NCI-H2196 treated with DMSO at 0.1 percent for 48 hours (cell line): ENCODE measurements at regions not wholly inside any gene's neighbourhood (a gene's known extent, or its start where the extent isn't known, plus 50 kb on each side); places are given as distances from the start of the nearest gene placed in this dataset.
"Not testable (repeated sequence)": the region's sequence is repeated elsewhere in the genome, so short reads cannot be mapped to it uniquely, and the experiment has no call there.

Experiments used
- DNase-seq: peaks from one replicate; lab custom pipeline; 2025; ENCODE audit not compliant: unreplicated experiment; lab: John Stamatoyannopoulos, UW

GRCh38 chr18:43710135-43710534 is 432.8 kb upstream of the SYT4 start:
- no peak for DNase-seq

GRCh38 chr18:43714343-43715010 is 437.2 kb upstream of the SYT4 start:
- DNase-seq = no peak

DNA sequence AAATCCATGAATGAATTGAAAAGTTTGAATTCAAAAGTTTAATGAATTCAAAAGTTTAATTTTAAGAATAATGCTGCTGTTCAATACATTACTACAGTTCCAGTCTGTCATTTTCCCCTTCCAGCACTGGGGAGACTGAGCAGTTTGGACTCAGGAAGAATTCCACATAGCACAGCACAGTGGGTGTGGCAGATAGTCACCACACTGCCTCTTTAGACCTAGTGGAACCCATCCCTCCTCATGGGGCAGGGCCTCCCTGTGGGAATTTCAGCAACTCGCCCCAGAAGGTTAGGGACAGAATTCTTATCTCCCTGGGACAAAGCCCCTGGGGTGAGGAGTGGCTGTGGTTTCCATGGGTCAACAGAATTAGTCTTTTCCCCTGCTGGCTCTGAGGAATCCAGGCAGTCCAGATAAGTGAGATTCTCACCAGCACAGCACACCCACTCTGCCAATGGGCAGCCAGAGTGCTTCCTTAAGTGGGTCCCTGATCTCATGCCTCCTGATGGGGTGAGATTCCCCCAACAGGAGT is 442.0 kb upstream of the SYT4 start:
- DNase-seq = no peak

DNA sequence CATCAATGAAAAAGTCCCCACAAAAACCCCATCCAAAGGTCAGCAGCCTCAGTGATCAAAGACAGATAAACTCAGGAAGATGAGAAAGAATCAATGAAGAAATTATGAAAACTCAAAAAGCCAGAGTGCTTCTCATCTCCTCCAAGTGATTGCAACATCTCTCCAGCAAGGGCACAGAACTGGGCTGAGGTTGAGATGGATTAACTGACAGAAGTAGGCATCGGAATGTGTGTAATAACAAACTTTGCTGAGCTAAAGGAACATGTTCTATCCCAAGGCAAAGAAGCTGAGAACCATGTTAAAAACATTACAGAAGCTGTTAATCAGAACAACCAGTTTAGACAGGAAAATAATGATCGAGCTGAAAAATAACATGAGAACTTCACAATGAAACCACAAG is 442.8 kb upstream of the SYT4 start:
- DNase-seq = no peak

DNA sequence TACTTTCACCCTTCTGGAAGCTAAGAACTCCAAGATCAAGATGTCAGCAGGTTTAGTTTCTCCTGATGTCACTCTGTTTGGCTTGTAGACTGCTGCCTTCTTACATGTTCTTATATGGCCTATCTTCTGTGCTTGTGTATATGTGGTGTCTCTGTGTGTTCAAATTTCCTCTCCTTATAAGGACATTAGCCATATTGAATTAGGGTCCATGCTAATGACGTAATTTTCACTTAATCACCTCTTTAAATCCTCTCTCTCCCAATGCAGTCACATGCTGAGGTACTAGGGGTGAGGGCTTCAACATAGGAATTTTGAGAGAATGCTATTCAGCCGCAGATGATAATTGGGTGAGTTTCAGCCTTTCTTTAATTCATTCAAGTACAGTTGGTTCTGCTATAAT is 458.3 kb upstream of the SYT4 start:
- DNase-seq = no peak

DNA sequence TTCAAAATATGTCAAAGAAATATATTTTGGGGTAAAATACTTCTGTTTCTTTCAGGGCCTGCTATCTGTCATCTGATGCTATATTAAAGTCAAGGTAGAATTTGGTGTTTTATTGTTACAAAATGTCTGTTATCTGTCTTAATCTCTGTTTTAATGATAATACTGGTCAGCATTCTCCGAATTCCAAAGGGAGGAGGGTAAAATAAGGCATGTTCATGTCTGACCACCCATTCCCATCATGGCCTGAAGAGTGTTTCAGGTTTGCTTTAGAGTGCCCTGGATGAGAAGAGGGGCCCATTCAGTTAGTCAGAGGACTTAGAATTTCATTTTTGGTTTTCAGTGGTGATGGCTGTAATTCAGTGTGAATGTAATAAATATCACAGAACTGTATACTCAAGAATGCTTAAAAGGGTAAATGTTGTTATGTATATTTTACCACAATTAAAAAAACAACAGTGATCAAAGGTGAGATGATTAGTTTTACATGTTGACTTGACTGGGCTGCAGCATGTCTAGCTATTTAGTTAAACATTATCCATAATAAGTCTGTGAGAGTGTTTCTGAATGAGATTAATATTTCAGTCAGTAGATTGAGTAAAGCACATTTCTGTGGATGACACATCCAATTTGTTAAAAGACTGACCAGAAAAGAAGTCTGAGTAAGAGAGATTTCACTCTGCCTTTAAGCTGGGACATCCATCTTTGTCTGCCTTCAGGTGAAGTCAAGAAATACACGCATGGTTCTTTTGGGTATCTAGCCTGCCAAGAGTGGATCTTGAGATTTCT is 467.9 kb upstream of the SYT4 start:
- no peak for DNase-seq

- DNase-seq = no peak
Observed at GRCh38 chr18:43751203-43751602, 473.9 kb upstream of the SYT4 start.

GRCh38 chr18:43751835-43752234 is 474.5 kb upstream of the SYT4 start:
- no peak for DNase-seq

DNA sequence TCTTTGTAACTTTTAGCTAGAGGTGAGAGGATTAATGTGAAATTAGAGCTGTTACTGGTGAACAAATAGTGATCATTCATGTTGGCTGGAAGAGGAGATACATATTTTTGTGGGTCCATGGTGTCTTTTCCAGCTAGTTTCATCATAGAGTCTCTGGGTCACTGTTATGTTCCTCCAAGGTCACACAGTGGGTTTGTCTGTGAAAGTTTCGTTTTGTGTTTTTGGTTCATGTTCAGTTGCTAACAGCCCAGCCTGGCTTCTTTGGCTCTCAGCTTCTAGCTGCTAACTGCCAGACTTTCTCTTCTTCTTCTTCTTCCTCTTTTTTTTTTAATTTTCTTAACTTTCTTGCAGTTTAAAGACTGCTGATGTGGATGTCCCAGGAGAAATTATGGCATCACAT is 480.0 kb upstream of the SYT4 start:
- no peak for DNase-seq

DNA sequence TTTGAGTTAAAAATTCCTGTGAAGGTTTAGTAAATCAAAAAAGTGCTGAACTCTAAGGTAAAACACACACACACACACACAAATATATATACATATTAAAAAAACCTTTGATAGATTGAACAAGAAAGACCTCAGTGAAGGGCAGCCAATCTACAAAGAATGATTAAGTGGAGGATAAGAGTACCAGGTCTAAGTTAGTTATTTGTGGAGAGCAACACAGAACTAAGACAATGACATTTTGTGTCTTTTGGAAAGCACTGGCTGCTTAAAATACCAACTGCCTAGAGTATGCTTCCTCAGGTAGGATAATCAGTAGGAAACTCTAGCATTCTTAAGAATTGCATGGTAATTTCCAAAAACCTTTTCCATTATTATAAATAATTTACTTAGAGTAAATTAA is 481.4 kb upstream of the SYT4 start:
- no peak for DNase-seq

DNA sequence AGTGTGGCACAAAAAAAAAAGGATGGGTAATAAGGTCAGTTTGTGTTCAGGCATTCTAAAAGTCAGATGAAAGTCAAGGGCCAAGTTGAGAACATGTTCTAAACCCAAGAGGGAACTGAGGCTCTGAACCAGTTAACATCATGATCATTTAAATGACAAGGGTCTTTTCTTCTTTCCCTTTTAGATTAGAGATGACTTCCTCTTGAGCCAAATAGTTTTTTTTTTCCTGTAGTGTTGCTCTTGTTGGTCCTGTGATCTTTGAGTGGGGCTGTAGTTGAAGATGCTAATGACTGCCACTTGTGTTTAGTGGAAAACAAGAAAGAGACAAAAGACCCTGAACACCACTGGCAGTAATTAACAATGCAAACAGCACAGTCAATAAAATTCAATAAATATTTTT is 482.7 kb upstream of the SYT4 start:
- no peak for DNase-seq

GRCh38 chr18:43772907-43773306 is 495.6 kb upstream of the SYT4 start:
- DNase-seq = no peak

- no peak for DNase-seq
Observed at GRCh38 chr18:43774497-43774896, 497.2 kb upstream of the SYT4 start.

DNA sequence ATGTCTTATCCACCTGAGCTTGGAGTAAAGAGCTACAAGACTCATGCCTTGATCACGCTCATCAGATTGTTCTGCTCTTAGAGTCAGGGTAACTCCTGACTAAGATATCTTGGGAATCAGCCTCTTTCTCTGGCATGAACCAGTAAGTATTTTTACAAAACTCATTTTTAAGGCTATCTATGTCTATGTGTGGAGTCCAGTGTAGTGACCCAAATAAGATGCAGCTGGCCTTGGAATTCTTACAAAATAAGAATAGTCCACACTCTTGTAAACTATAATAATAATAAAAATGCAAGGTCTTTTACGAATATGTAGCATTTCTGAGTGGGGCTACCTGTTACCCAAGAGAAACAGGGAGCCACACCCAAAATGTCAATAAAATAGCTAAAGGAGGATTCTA is 498.3 kb upstream of the SYT4 start:
- no peak for DNase-seq

DNA sequence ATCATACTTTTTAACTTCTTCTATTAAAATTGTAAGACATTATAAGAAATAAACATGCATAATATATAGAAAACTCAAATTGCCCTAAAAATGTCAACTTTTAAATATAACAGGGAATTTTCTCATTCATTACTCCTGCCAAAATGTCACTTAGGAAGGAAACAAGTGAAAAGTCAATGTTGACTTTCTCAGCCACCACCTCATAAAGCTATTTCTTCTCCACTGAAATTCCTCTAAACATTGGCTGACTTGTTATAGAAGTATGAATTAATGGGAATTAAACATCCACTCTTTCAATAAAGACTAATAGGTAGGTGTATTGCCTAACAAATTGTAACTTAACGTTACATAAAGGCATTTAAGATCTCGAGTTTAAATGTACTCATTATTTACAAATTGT is 499.7 kb upstream of the SYT4 start:
- DNase-seq = no peak

DNA sequence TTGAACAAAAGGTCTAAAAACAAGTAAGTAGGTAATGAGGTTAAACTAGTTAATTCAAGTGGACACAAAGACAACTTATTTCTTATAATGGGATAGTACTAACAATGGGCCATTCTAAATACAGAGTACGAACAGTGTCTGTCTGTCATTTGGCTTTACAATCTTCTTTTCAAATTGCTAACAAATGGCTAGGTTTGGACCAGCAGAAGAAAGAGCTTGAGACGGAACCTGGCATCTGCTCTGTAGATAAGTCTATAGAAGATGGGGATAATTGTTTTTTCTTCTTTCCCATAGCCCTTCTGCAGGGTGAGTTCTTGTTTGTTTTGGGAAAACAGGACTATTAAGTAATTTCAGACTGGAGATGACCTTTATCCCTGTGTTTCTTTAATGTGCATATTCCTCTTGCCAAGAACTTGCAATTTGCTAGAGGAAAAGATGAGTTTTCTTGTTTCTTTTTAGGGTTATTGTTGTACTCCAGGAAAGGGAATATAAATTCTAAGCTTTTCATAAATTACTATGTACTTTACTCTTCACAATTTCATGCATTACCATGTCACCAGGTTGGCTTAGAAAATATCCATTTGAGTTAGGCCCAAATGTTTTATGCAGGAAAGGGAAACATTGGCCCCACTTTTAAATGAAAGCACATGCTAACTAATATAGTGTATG is 500.5 kb upstream of the SYT4 start:
- no peak for DNase-seq

DNA sequence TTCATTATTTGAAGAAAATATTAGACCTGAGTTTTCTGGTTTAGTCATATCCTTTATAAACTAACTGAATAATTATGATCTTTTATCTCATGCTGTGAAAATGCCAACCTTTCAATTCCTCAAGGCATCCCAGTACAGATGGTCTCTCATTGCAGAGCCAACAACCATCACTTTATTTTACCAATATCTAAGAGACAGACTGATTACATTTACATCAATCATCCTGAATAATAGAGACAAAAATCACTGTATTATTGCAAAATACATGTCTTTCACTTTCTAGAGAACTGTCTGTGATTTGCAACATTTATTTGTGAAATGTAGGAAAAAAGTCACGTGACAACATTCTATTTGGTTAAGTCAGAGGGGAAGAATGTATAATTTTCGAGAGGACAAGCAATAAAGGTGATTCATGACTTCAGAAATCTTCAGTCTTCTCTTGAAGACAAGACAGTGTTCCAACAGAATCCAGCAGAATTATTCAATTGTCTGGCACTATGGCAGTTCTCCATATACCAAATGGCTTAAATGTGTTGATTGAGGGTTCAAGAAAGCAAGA is 503.6 kb upstream of the SYT4 start:
- no peak for DNase-seq

GRCh38 chr18:43785158-43785557 is 507.9 kb upstream of the SYT4 start:
- no peak for DNase-seq

DNA sequence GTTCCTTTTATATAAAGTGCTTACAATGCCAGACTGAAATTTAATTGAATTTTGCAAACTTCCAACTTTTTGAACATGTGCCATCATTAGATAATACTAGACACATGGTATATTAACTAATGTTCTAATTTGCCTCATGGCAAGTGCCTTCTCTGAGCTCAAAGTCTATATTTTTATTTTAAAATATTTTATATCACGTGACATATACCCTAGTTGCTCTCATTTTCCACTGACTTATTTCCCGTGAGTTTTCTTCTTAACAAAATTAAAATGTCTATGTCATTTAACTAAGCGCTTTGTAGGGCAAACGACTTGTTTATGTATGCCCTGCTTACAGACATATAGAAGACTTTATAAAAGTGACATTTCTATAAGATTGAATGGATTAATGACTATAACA is 509.6 kb upstream of the SYT4 start:
- no peak for DNase-seq

- DNase-seq = not testable (repeated sequence)
Observed at GRCh38 chr18:43787721-43788120, 510.4 kb upstream of the SYT4 start.

DNA sequence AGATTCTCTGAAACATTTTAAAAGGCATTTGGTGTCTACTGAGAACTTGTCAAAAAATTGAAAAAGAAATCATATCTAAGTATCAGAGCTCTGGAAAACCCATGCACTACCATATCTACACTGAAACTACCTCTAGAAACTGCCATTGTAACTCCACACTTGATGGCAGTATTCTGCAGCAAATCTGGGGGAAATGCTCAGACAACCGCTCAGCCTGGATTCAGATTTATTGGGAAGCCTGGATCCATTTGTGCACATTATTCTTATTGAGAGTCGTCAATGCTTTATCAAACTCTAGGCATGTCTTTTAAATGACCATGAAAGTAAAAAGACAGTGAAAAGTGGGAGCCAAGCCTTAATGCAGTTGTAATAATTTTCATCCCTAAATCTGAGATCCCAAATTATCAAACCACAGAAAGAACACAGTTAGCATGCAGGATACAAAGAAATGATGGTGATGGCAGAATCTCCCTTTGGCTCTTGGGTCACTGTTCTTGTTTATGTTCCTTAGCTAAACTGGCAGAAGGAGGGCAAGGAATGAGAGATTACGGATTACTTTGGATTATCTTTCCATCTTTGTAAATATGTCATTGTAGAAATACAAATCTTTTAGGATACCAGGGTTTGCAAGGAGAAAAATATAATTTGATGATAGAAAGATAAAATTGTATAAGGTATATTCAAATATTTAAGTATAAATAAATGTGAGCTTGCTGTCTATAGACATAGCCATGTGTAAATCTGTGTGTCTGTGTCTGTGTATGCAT is 512.1 kb upstream of the SYT4 start:
- DNase-seq = no peak
